ENCODE measurements at regions not wholly inside any gene's neighbourhood (a gene's known extent, or its start where the extent isn't known, plus 50 kb on each side); places are given as distances from the start of the nearest gene placed in this dataset.

- Histone ChIP-seq H3K4ac (ENCODE audit: low read length) (no peak overlapping the region), H3K23ac (ENCODE audit: low read depth, low read length, poor library complexity) (no peak overlapping the region), H3K27me3 (ENCODE audit: control insufficient read depth in 3 of 3, insufficient read depth in 3 of 3, low read depth in 1 of 3, low read length in 3 of 3) (no peaks in the 10 kb centered on the region), H3K27ac (replicated peaks; ENCODE audit: low read length) (no peak overlapping the region), H3K4me2 (ENCODE audit: insufficient read depth, low read length, poor library complexity, severe bottlenecking) (no peak overlapping the region), H3K9me3 (replicated peaks in 1 of 2; ENCODE audit: control insufficient read depth in 2 of 2, insufficient read depth in 1 of 2, low read depth in 1 of 2, low read length in 2 of 2) (no peaks in the 10 kb centered on the region), H2BK15ac (ENCODE audit: low read length) (no peak overlapping the region), H2BK5ac (ENCODE audit: low read length) (no peak overlapping the region), H2BK12ac (ENCODE audit: low read length) (no peak overlapping the region), H2AFZ (ENCODE audit: low read length) (no peak overlapping the region), H3K79me1 (ENCODE audit: low read depth, low read length) (no peaks in the 10 kb centered on the region), H3K18ac (ENCODE audit: low read length) (no peak overlapping the region), H4K8ac (ENCODE audit: low read depth, low read length) (no peak overlapping the region), H3K4me3 (ENCODE audit: low read length in 2 of 2) (no peak overlapping the region), H3K9ac (ENCODE audit: low read depth, low read length, poor library complexity) (no peak overlapping the region), H2AK5ac (ENCODE audit: low read depth, low read length) (no peak overlapping the region), H3K36me3 (replicated peaks in 1 of 2; ENCODE audit: control insufficient read depth in 2 of 2, insufficient read depth in 2 of 2, low read length in 2 of 2) (no peaks in the 10 kb centered on the region), H3K4me1 (ENCODE audit: control insufficient read depth in 2 of 2, insufficient read depth in 1 of 2, low read depth in 1 of 2, low read length in 2 of 2) (peaks cover 0 to 2% of the 10 kb centered on the region in 2 donors), H2BK120ac (ENCODE audit: low read depth, low read length) (no peak overlapping the region), H4K91ac (ENCODE audit: low read depth, low read length, poor library complexity) (no peak overlapping the region), H3K14ac (ENCODE audit: low read length) (no peak overlapping the region)
- no peak for DNase-seq (ENCODE audit: low spot score)
- WGBS, 2 donors (ENCODE audit: extremely low coverage in 2 of 2, insufficient read length in 2 of 2, insufficient replicate concordance in 1 of 2): no CpG with 5 or more reads among the region's 1 CpG
Observed at GRCh38 chr3:187550446-187550845, 119.7 kb downstream of the SST start.

- no peak overlapping the region for H3K27ac ChIP-seq (replicated peaks; ENCODE audit: low read length)
- no peaks in the 10 kb centered on the region for H3K9me3 ChIP-seq (replicated peaks in 1 of 2; ENCODE audit: control insufficient read depth in 2 of 2, insufficient read depth in 1 of 2, low read depth in 1 of 2, low read length in 2 of 2)
- no peak overlapping the region for H3K23ac ChIP-seq (ENCODE audit: low read depth, low read length, poor library complexity)
- no peak overlapping the region for H2BK12ac ChIP-seq (ENCODE audit: low read length)
- no peak for DNase-seq (ENCODE audit: low spot score)
- no peaks in the 10 kb centered on the region for H3K36me3 ChIP-seq (replicated peaks in 1 of 2; ENCODE audit: control insufficient read depth in 2 of 2, insufficient read depth in 2 of 2, low read length in 2 of 2)
- H3K27me3 ChIP-seq (ENCODE audit: control insufficient read depth in 3 of 3, insufficient read depth in 3 of 3, low read depth in 1 of 3, low read length in 3 of 3): no peaks in the 10 kb centered on the region
- no peak overlapping the region for H2BK15ac ChIP-seq (ENCODE audit: low read length)
- no peaks in the 10 kb centered on the region for H3K79me1 ChIP-seq (ENCODE audit: low read depth, low read length)
- H3K18ac ChIP-seq (ENCODE audit: low read length): no peak overlapping the region
- no peaks in the 10 kb centered on the region for H3K4me1 ChIP-seq (ENCODE audit: control insufficient read depth in 2 of 2, insufficient read depth in 1 of 2, low read depth in 1 of 2, low read length in 2 of 2)
- H3K4ac ChIP-seq (ENCODE audit: low read length): no peak overlapping the region
- no peak overlapping the region for H3K4me2 ChIP-seq (ENCODE audit: insufficient read depth, low read length, poor library complexity, severe bottlenecking)
- no peak overlapping the region for H4K8ac ChIP-seq (ENCODE audit: low read depth, low read length)
- H2BK5ac ChIP-seq (ENCODE audit: low read length): no peak overlapping the region
- H3K9ac ChIP-seq (ENCODE audit: low read depth, low read length, poor library complexity): no peak overlapping the region
- no peak overlapping the region for H2AK5ac ChIP-seq (ENCODE audit: low read depth, low read length)
- no peak overlapping the region for H3K14ac ChIP-seq (ENCODE audit: low read length)
- WGBS, 2 donors (ENCODE audit: extremely low coverage in 2 of 2, insufficient read length in 2 of 2, insufficient replicate concordance in 1 of 2): no CpG with 5 or more reads among the region's 5 CpGs
- H2BK120ac ChIP-seq (ENCODE audit: low read depth, low read length): no peak overlapping the region
- H4K91ac ChIP-seq (ENCODE audit: low read depth, low read length, poor library complexity): no peak overlapping the region
- H3K4me3 ChIP-seq (ENCODE audit: low read length in 2 of 2): no peak overlapping the region
- H2AFZ ChIP-seq (ENCODE audit: low read length): no peak overlapping the region
Observed at GRCh38 chr3:187545366-187545765, 124.8 kb downstream of the SST start.

GRCh38 chr3:187544326-187544725 lies 125.9 kb downstream of the SST start:
- Histone ChIP-seq H2BK5ac (ENCODE audit: low read length) (no peak overlapping the region), H4K91ac (ENCODE audit: low read depth, low read length, poor library complexity) (no peak overlapping the region), H3K9me3 (replicated peaks in 1 of 2; ENCODE audit: control insufficient read depth in 2 of 2, insufficient read depth in 1 of 2, low read depth in 1 of 2, low read length in 2 of 2) (no peaks in the 10 kb centered on the region), H3K27ac (replicated peaks; ENCODE audit: low read length) (no peak overlapping the region), H4K8ac (ENCODE audit: low read depth, low read length) (no peak overlapping the region), H3K4ac (ENCODE audit: low read length) (no peak overlapping the region), H3K4me3 (ENCODE audit: low read length in 2 of 2) (no peak overlapping the region), H3K23ac (ENCODE audit: low read depth, low read length, poor library complexity) (no peak overlapping the region), H2AK5ac (ENCODE audit: low read depth, low read length) (no peak overlapping the region), H3K4me2 (ENCODE audit: insufficient read depth, low read length, poor library complexity, severe bottlenecking) (no peak overlapping the region), H2BK120ac (ENCODE audit: low read depth, low read length) (no peak overlapping the region), H2BK15ac (ENCODE audit: low read length) (no peak overlapping the region), H3K9ac (ENCODE audit: low read depth, low read length, poor library complexity) (no peak overlapping the region), H3K36me3 (replicated peaks in 1 of 2; ENCODE audit: control insufficient read depth in 2 of 2, insufficient read depth in 2 of 2, low read length in 2 of 2) (no peaks in the 10 kb centered on the region), H3K4me1 (ENCODE audit: control insufficient read depth in 2 of 2, insufficient read depth in 1 of 2, low read depth in 1 of 2, low read length in 2 of 2) (no peaks in the 10 kb centered on the region), H3K79me1 (ENCODE audit: low read depth, low read length) (no peaks in the 10 kb centered on the region), H2BK12ac (ENCODE audit: low read length) (no peak overlapping the region), H3K14ac (ENCODE audit: low read length) (no peak overlapping the region), H3K18ac (ENCODE audit: low read length) (no peak overlapping the region), H2AFZ (ENCODE audit: low read length) (no peak overlapping the region), H3K27me3 (ENCODE audit: control insufficient read depth in 3 of 3, insufficient read depth in 3 of 3, low read depth in 1 of 3, low read length in 3 of 3) (no peaks in the 10 kb centered on the region)
- no CpG with 5 or more reads among the region's 5 CpGs for WGBS, 2 donors (ENCODE audit: extremely low coverage in 2 of 2, insufficient read length in 2 of 2, insufficient replicate concordance in 1 of 2)
- no peak for DNase-seq (ENCODE audit: low spot score)

- WGBS, 2 donors (ENCODE audit: extremely low coverage in 2 of 2, insufficient read length in 2 of 2, insufficient replicate concordance in 1 of 2): no CpG with 5 or more reads among the region's 6 CpGs
Observed at GRCh38 chr3:187540847-187541246, 129.3 kb downstream of the SST start.

More at GRCh38 chr3:187540847-187541246, 129.3 kb downstream of the SST start:
- H3K18ac ChIP-seq (ENCODE audit: low read length): no peak overlapping the region
- no peaks in the 10 kb centered on the region for H3K27me3 ChIP-seq (ENCODE audit: control insufficient read depth in 3 of 3, insufficient read depth in 3 of 3, low read depth in 1 of 3, low read length in 3 of 3)
- H3K4me3 ChIP-seq (ENCODE audit: low read length in 2 of 2): no peak overlapping the region
- no peak overlapping the region for H3K27ac ChIP-seq (replicated peaks; ENCODE audit: low read length)
- H3K4me2 ChIP-seq (ENCODE audit: insufficient read depth, low read length, poor library complexity, severe bottlenecking): no peak overlapping the region
- no peaks in the 10 kb centered on the region for H3K9me3 ChIP-seq (replicated peaks in 1 of 2; ENCODE audit: control insufficient read depth in 2 of 2, insufficient read depth in 1 of 2, low read depth in 1 of 2, low read length in 2 of 2)
- no peaks in the 10 kb centered on the region for H3K4me1 ChIP-seq (ENCODE audit: control insufficient read depth in 2 of 2, insufficient read depth in 1 of 2, low read depth in 1 of 2, low read length in 2 of 2)
- H2AFZ ChIP-seq (ENCODE audit: low read length): no peak overlapping the region
- no peak overlapping the region for H4K91ac ChIP-seq (ENCODE audit: low read depth, low read length, poor library complexity)
- H3K79me1 ChIP-seq (ENCODE audit: low read depth, low read length): no peaks in the 10 kb centered on the region
- H4K8ac ChIP-seq (ENCODE audit: low read depth, low read length): no peak overlapping the region
- H2AK5ac ChIP-seq (ENCODE audit: low read depth, low read length): no peak overlapping the region
- no peaks in the 10 kb centered on the region for H3K36me3 ChIP-seq (replicated peaks in 1 of 2; ENCODE audit: control insufficient read depth in 2 of 2, insufficient read depth in 2 of 2, low read length in 2 of 2)
- no peak overlapping the region for H3K4ac ChIP-seq (ENCODE audit: low read length)
- no peak overlapping the region for H2BK120ac ChIP-seq (ENCODE audit: low read depth, low read length)
- no peak overlapping the region for H3K14ac ChIP-seq (ENCODE audit: low read length)
- no peak overlapping the region for H3K9ac ChIP-seq (ENCODE audit: low read depth, low read length, poor library complexity)
- DNase-seq (ENCODE audit: low spot score): no peak
- no peak overlapping the region for H2BK12ac ChIP-seq (ENCODE audit: low read length)
- H2BK15ac ChIP-seq (ENCODE audit: low read length): no peak overlapping the region
- H2BK5ac ChIP-seq (ENCODE audit: low read length): no peak overlapping the region
- no peak overlapping the region for H3K23ac ChIP-seq (ENCODE audit: low read depth, low read length, poor library complexity)

Data from neuronal stem cell (in vitro differentiated cells).